GM21529 (cell line): ENCODE measurements at regions not wholly inside any gene's neighbourhood (a gene's known extent, or its start where the extent isn't known, plus 50 kb on each side); places are given as distances from the start of the nearest gene placed in this dataset.
"Not testable (repeated sequence)": the region's sequence is repeated elsewhere in the genome, so short reads cannot be mapped to it uniquely, and the experiment has no call there.

Source experiments
- ATAC-seq: cut with Tn5 transposase; IDR thresholded peaks from one replicate; pipeline ENCODE4 v1.9.1; 2021; ENCODE audit not compliant: unreplicated experiment

DNA sequence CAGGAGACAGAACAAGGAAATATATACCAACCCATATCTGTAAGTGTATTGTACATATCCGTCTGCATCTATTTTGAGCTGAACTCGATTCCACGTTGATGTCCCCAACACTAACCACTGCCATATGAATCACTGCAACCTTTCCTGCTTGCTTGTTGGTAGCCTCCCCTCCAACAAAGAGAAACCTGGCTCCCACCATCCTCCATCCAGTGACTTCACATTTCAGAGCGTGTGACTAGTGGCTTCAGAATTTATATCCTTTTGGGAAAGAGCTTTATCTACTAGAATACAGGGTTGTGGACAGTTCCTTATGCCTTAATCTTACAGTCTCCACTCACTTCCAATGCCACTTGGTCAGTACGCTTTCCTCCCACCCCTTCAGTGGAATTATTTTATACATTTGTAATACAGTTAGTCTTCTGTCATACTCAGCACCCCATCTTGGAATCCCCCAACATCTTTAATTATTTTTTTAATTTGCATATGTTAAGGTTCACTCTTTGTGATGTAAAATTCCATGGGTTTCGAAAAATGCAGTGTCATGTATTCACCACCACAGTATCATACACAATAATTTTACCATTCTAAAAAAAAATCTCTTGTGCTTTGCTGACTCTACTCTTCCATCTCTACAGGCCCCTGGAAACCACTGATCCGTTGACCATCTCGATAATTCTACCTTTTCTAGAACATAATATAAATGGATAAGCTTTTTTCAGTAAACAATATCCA is 264.7 kb downstream of the BCL2L11 start:
- ATAC-seq, result not testable (repeated sequence)

DNA sequence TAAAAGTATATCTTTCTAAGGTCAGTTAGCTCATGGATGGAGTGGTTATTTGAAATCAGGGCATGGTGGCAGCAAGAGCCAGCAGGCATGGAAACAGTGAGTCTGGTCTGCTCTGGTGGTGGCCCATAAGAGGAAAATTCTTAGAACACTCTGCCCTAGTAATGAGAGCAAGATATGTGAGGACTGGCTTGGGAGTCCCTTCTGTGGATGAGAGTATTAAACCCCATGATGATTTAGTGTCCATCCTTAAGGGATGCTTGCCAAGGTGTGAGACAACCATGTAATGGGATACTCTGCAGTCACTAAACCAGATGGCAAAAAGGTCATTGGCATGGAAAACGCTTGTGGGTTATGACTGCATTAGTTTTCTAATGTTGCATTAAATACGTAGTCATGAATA is 269.9 kb downstream of the BCL2L11 start:
- not testable (repeated sequence) for ATAC-seq

DNA sequence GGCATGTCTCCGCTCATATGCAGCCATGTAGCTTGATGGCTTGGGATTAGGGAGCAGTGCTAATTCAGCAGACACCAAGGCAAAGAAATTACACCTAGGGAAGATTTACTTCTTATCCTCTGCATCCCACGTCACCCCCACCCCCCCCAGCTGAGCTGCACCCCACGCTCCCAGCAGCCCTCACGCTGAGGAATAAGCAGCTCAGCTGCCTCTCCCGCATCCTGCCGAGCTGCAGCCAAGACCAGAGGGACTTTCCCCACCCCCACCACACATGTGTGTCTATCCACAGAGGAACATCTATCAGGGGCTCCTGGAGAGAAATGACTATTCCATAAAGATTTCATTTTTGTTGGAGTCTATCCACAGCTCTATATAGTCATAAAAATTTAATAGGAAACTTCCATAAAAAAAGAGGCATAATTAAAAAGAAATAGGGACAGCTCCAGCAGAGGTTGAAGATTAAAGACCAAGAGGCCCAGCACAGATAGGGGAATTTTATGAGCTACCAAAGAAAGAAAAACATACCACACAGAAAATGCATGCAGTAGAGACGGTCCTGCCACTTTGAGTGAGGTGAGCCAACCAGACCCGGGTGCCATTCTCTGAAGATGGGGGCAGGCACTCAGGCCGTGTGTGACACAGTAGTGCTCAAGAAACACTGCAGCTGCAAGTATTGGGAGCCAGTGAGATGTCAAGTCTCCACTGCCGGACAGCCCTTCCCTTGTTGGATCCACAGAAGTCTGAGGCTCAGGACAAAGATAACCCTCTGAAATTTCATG is 274.8 kb downstream of the BCL2L11 start:
- not testable (repeated sequence) for ATAC-seq

GRCh38 chr2:111400598-111401253 is 280.0 kb downstream of the BCL2L11 start:
- not testable (repeated sequence) for ATAC-seq

DNA sequence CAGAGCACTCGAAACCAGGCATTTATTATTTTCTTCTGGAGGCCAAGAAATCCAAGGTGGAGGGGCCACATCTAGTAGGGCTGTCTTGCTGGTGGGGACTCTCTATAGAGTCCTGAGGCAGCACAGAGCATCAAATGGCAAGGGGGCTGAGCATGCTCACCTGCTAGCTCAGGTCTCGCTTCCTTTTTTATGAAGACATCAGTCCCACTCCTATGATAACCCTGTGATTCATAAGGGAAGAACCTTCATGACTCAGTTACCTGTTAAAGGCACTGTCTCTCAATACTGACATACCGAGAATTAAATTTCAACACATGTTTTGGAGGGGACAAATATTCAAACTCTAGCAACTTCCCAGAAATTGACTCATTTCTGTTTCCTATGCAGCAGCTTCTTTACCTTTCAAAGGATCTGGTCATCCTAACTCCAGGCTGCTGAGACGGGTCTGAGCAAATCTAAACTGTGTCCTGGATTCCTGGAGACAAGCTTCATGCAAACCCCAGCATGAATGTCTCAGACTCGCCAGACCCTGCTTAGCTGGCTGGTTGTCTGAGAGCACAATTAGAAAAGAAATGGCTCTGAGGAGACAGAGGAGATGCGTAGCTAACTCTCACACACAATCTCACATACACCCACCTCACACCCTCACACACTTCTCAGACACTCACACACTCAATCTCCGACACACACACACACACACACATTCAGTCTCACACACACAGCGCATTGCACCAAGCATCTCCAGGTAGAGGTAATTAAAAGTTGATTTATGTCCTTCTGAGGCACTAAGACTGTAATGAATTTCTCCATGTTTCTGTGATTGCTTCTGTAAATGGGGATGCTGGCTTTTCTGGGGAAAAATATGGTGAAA is 280.8 kb downstream of the BCL2L11 start:
- peak; percentile 49 for ATAC-seq

GRCh38 chr2:111402450-111402849 is 281.7 kb downstream of the BCL2L11 start:
- ATAC-seq, result not testable (repeated sequence)

DNA sequence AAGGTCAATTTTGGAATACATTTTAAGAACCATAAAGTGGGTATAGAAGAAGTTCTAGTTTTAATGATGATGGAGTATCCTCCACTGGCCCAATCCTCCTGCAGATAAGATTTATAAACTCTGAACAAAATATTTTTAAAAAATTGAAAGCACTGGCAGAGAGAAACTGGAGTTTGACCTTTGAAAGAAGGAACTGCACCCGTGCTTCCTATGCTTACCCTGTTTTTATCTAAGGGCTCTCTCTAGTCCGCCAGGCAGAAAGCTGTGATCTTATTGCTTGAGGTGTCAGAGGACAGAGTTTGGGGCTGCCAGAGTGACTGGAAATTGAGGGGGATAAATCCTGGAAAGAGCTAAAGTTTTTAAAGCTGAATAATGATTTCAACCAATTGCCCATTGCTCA is 282.6 kb downstream of the BCL2L11 start:
- not testable (repeated sequence) for ATAC-seq

GRCh38 chr2:111406616-111407015 is 285.9 kb downstream of the BCL2L11 start:
- not testable (repeated sequence) for ATAC-seq

DNA sequence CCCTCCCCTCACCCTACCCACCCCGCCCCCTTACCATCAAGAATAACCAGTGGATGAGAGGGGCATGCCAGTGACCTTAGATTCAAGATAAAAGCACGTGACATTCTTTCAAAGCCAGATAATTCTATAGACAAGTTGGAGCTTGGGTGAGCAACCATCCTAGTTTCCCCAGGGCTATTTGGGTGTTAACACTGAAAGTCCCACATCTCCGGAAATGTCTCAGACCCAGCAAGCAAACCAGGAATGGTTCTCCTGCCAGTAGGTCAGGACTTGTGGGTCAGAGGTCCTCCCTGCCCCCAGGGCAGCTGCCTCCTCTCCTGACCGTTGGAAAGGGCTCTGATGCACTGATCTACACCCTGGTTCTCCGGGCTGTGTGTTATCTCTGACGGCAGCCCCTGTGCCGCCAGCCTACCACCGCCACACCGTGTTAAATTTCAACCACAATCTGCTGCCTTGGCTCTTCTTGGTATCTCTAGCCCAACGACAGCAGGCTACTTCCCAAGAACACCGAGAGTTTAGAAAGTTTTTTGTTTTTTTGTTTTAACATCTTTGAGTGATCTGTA is 287.0 kb downstream of the BCL2L11 start:
- ATAC-seq, result not testable (repeated sequence)

GRCh38 chr2:111410868-111411406 is 290.2 kb downstream of the BCL2L11 start:
- ATAC-seq, result not testable (repeated sequence)

- ATAC-seq, result not testable (repeated sequence)
Observed at GRCh38 chr2:111411867-111412681, 291.4 kb downstream of the BCL2L11 start.

- ATAC-seq, result not testable (repeated sequence)
Observed at GRCh38 chr2:111412841-111413650, 292.3 kb downstream of the BCL2L11 start.

DNA sequence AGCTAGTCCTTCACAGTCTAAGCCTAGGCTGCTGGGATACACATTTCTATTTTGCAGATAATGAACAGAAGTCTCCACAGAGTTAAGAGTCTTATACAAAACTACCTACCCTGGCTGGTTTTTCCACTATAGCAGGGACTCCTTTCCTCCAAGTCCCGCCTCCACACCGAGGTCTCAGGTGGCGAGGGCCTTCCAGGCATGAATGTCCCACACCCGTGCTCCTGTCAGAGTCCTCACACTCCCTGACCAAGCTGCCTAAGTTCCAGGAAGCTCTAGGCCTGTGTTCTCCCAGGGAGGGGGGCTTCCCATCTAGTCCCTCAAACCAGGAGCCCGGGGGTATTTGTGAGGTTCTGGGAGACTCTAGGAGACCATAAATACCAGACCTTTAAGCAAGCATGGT is 293.2 kb downstream of the BCL2L11 start:
- ATAC-seq, result not testable (repeated sequence)

DNA sequence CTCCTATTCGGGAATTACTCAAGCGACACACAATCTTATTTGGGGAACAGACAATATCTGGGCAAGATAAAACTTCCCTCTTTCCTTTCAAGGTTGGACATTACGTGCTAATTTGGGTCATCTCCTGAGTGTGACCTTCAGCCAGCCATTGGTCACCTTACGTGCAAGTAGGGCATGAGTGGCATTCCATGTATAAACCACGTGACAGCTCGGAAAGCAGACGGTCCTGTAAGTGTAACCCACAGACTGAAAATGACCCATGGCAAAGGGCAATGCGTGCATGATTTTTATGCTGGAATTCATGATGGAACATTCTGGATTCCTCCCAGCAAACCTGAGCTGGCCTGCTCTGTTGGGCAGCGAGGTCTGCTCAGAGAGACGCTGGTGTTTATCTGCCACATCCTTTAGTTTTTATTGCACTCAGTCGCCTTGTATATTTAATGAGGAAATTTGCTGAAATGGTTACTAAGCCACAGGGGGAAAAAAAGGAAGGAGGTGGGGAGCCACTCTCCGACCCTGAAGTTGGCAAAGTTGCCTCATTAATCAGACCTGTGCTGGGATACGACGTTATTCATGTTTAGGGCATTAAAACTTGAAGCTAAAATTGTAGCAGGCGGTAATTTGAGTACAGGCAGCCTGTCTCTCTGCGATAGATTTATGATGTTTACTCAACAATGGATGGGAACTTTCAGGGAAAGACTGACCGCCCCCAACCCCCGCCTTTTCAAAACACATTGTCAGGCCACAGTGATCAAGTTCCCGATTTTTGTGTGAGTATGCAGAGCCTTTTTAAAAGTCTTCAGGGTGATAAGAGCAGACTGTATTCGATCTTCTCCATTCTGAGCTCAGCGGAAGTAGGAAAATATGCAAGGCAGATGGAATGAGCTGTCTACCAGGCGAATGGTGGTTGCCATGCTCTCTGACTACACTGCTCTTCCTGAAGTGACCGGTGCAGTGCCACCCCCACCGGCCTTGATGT is 295.3 kb downstream of the BCL2L11 start:
- ATAC-seq, result not testable (repeated sequence)

DNA sequence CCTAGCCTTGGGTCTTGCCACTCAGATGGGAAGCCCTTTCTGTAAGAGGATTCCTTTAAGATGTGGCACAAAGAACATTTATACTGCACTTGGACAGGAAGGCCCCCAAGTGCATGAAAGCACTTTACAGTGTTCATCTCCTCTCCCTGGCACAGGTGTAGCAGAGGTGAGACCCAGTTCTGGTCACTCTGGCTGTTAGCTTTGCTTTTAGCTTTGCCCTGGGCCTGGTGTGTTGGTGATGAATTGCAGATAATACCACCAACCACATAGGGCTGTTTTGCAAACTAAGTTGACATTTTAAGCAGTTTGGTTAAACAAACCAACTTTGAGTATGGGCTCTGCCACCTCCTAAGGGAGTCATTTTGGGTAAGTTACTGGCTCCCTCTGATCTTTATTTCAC is 296.3 kb downstream of the BCL2L11 start:
- not testable (repeated sequence) for ATAC-seq

DNA sequence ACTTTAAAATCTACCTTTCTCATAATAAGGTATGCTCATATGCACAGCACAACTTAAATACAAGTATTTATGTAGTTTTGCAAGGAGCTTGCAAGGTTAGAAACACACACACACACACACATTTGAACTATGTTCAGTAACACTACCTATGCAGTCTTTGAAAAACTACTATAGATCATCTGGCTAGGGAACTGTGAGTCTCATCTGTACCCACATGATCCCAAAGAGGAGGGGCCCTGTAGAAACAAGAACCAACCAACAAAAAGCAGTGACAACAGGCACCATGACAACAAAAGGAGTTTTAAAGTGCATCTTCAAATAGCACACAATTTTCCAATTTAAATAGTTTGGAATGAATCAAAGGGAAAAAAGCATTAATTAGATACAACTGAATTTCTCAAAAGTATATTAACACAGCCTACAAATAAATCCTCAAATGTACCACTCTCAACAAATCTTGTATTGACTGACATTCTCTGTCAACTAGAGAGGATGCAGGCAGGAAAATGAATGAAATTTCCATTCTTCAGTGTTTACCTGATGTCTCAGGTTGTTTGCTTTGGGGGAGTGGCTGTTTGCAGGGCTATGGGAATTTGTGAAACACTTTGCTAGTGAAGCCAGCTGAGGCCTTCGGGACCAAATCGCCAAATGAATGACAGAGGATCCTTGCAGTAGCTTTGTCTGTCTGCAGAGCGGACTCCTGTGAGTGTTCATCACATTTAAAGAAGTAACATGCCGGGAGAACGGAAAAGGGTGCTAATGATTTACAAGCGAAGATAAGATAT is 297.6 kb downstream of the BCL2L11 start:
- ATAC-seq, result not testable (repeated sequence)
